Spinal cord (tissue), 9 donors: ENCODE measurements at regions not wholly inside any gene's neighbourhood (a gene's known extent, or its start where the extent isn't known, plus 50 kb on each side); places are given as distances from the start of the nearest gene placed in this dataset.
A peak's percentile ranks its signal among the peaks of the same experiment; 100 is the strongest.

ENCODE experiments used
- DNase-seq, 6 donors: peaks; one replicate each; pipeline versions ENCODE4 v3.0.0 to v3.0.0-alpha.2; 2013 to 2015; ENCODE audit warnings: low spot score in 6 of 6, low read depth in 4 of 6
- H3K27ac ChIP-seq: one replicate; pipeline ENCODE4 v1.5.1; 2013; ENCODE audit warnings: low read depth, low read length, control low read depth
- H3K27me3 ChIP-seq: one replicate; pipeline ENCODE4 v1.6.1; 2013; ENCODE audit warnings: low read length; ENCODE audit not compliant: control insufficient read depth, insufficient read depth
- H3K36me3 ChIP-seq: one replicate; pipeline ENCODE4 v1.6.1; 2013; ENCODE audit warnings: low read length; ENCODE audit not compliant: control insufficient read depth, insufficient read depth
- H3K4me1 ChIP-seq: one replicate; pipeline ENCODE4 v1.6.1; 2013; ENCODE audit warnings: low read length; ENCODE audit not compliant: control insufficient read depth, insufficient read depth
- H3K4me3 ChIP-seq: one replicate; pipeline ENCODE4 v1.5.1; 2013; ENCODE audit warnings: low read depth, low read length, control low read depth
- H3K9me3 ChIP-seq: one replicate; pipeline ENCODE4 v1.6.1; 2013; ENCODE audit warnings: low read length; ENCODE audit not compliant: control insufficient read depth, insufficient read depth
- WGBS: methylation state at CpG from one replicate; pipeline ENCODE4 v1.1.5; 2013; ENCODE audit warnings: missing lambda C conversion rate; ENCODE audit not compliant: insufficient coverage; 5-methylcytosine and 5-hydroxymethylcytosine counted together
- donor health status: healthy.

DNA sequence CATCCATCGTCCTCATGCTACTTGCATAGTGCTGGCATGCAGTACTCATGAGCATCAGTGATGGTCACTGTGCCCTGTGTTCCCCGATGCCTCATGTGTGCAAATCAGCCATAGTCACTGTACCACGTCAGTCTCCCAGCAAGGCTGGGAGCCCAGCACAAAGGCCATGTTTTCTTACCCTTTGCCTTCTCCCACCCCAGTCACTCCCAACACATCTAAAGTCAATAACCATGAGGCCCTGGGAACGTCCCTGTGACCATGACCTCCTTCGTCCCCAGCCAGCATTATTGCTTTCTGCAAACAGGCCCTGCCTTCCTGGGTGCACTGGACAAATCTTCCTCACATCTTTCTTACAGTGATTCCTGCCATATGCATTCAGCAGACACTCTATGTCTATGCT, 406.1 kb downstream of the ICE1 start:
- Histone ChIP-seq H3K36me3 (no peaks in the 10 kb centered on the region), H3K4me1 (no peaks in the 10 kb centered on the region), H3K4me3 (no peak overlapping the region), H3K9me3 (no peaks in the 10 kb centered on the region), H3K27me3 (no peaks in the 10 kb centered on the region), H3K27ac (no peak overlapping the region)
- DNase-seq: no peak
- WGBS: 82% methylated on average over 5 of the region's 5 CpGs

DNA sequence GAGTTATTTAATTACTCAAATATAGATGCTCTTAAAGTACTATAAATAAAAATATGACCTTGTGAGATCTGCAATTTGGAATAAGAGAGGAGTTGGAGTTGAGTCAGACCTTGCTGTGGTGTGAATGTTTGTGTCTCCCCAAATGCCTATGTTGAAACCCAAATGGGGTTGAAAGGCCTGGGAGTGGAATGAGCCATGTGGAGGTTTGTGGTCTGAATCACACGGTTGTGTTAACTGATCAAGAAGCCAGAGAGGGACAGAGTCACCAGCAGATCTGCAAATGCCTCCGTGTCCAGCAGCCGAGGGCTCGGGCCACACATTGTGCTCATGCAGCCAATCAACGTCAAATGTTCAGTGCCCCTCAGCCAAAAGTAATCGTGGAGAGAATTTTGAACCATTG, 404.4 kb downstream of the ICE1 start:
- WGBS: 85% methylated on average over 6 of the region's 6 CpGs
- no peak for DNase-seq
- Histone ChIP-seq H3K27ac (no peak overlapping the region), H3K4me3 (no peak overlapping the region), H3K9me3 (no peaks in the 10 kb centered on the region), H3K36me3 (no peaks in the 10 kb centered on the region), H3K4me1 (no peaks in the 10 kb centered on the region), H3K27me3 (no peaks in the 10 kb centered on the region)

DNA sequence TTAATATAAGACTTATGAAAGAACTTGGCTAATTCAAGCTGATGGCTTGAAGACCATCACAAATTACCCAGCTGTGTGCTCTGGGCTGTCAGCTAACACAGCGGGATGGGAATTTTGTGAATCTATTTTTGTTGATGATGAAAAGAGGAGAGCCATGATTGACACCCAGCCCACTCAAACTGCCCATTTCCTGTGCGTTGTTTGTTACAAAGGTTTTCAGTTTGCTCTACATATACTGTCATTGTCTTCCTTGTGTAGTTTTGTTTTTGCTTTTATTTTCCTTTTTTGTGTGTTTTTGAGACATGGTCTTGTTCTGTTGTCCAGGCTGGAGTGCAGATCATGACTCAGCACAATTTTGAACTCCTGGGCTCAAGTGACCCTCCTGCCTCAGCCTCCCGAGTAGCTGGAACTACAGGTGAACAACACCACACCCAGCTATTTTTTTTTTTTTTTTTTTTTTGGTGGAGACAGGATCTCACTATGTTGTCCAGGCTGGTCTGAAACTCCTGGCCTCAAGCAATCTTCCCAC, 400.3 kb downstream of the ICE1 start:
- no peak overlapping the region for H3K4me3 ChIP-seq
- no peak for DNase-seq
- no CpG with 5 or more reads among the region's 3 CpGs for WGBS
- no peaks in the 10 kb centered on the region for H3K27me3 ChIP-seq
- H3K4me1 ChIP-seq: no peaks in the 10 kb centered on the region
- no peaks in the 10 kb centered on the region for H3K36me3 ChIP-seq
- no peak overlapping the region for H3K27ac ChIP-seq
- no peaks in the 10 kb centered on the region for H3K9me3 ChIP-seq

DNA sequence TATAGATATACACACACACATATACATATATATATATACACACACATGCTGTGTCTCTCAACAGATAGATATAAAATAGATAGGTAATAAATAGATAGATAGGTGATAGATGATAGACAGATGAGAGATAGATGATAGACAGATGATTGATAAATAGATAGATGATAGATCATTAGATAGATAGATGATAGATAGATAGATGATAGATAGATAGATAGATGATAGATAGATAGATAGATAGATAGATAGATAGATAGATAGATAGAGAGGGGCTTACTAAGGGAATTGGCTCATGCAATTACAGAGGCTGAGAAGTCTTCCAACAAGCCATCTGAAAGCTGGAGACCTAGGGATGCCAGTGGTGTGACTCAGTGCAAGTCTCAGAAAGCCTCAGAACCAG, 394.5 kb downstream of the ICE1 start:
- Histone ChIP-seq H3K27ac (no peak overlapping the region), H3K4me1 (no peaks in the 10 kb centered on the region), H3K27me3 (no peaks in the 10 kb centered on the region), H3K36me3 (no peaks in the 10 kb centered on the region), H3K9me3 (no peaks in the 10 kb centered on the region), H3K4me3 (no peak overlapping the region)
- DNase-seq: no peak

DNA sequence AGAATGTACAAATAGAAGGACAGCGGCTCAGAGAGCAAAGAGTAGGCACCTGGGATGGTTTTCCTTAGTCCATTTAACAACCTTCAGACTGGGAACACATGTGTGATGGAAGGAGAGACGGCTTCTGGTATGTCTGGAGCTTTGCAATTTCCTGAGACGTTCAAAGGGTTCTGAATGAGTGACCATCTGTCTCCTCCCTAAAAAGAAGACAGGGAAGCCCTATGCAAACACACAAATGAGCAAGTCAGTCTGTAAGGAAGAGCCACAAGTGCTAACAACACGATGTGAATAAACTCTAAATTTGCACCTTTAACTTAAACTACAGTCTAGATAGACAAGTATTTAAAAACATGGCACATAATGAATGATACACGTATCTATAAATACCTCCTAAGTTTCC, 391.0 kb downstream of the ICE1 start:
- Histone ChIP-seq H3K4me3 (no peak overlapping the region), H3K4me1 (no peaks in the 10 kb centered on the region), H3K27ac (no peak overlapping the region), H3K36me3 (no peaks in the 10 kb centered on the region), H3K9me3 (no peaks in the 10 kb centered on the region), H3K27me3 (no peaks in the 10 kb centered on the region)
- peak in 1 of 6 donors; percentile 47 for DNase-seq
- no CpG with 5 or more reads among the region's 5 CpGs for WGBS

DNA sequence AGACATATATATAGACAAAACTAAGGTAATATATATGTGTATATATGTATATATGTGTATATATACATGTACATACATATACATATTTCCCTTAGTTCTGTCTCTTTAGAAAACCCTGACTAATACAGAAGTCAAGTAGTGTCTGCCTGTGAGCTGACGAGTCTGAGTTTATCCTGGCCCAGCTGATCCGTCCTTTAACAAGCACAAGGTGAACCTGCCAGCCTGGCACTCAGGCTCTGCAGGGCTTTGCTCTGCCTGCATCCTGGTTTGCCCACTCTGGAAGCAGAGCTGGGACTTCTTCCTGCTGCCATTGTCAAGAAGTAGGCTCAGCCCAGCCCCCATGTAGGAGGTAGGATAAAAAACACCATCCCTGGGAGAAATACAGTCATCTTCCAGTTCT, 388.0 kb downstream of the ICE1 start:
- DNase-seq: no peak
- H3K9me3 ChIP-seq: no peaks in the 10 kb centered on the region
- no peaks in the 10 kb centered on the region for H3K4me1 ChIP-seq
- no peaks in the 10 kb centered on the region for H3K27me3 ChIP-seq
- no peaks in the 10 kb centered on the region for H3K36me3 ChIP-seq
- 94% methylated on average over 2 of the region's 2 CpGs for WGBS
- H3K4me3 ChIP-seq: no peak overlapping the region
- H3K27ac ChIP-seq: no peak overlapping the region

DNA sequence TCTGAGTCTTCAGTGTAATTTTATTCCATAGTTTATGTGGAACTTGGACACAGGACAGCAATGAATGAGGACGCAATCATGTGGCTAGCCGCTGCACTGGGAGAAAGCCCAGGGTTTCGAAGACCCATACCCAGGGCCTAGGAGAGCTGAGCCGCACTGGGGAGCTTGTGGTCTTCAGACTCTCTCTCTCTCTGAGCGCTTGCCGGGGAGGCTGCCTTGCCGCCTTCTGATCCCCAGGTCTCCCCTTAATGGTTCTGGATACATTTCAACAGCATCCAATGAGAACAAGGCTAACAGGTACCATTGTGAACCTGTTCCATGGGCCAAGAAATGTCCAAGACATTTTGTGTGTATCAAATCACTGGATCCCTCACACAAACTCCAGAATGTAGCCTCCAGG, 383.4 kb downstream of the ICE1 start:
- H3K27ac ChIP-seq: no peak overlapping the region
- no peaks in the 10 kb centered on the region for H3K27me3 ChIP-seq
- 92% methylated on average over 7 of the region's 7 CpGs for WGBS
- no peak overlapping the region for H3K4me3 ChIP-seq
- no peak for DNase-seq
- no peaks in the 10 kb centered on the region for H3K36me3 ChIP-seq
- peaks cover 6% of the 10 kb centered on the region for H3K4me1 ChIP-seq
- no peaks in the 10 kb centered on the region for H3K9me3 ChIP-seq

DNA sequence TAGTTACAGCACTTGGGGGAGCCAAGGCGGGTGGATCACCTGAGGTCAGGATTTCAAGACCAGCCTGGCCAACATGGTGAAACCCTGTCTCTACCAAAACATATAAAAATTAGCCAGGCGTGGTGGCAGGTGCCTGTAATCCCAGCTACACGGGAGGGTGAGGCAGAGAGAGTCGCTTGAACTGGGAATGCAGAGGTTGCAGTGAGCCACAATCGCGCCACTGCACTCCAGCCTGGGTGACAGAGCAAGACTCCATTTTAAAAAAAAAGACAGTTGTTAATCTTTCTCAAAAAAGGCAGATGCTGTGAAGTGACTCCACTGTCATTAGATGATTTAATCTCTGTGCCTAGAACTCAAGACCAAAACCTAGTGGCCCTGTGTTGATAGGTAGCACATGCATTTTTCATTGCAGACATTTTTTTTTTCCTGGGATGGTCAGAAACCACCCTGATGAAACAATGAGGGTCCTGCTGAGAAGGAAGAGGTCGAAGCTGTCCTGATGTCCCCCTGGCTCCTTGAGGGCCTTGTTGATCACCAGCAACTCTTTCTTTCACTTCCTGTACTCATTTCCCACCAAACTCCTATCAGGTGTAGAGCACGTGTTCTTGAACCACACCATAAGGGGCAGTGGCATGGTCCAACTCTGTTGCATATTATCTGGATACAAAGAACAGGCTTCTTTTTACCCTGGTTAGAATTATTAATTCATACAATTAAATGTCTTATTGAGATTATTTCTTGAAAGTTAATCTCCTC, 382.2 kb downstream of the ICE1 start:
- Histone ChIP-seq H3K4me1 (peaks cover 8% of the 10 kb centered on the region), H3K9me3 (no peaks in the 10 kb centered on the region), H3K36me3 (no peaks in the 10 kb centered on the region), H3K27me3 (no peaks in the 10 kb centered on the region), H3K4me3 (no peak overlapping the region), H3K27ac (no peak overlapping the region)
- WGBS: 97% methylated on average over 5 of the region's 8 CpGs
- no peak for DNase-seq

DNA sequence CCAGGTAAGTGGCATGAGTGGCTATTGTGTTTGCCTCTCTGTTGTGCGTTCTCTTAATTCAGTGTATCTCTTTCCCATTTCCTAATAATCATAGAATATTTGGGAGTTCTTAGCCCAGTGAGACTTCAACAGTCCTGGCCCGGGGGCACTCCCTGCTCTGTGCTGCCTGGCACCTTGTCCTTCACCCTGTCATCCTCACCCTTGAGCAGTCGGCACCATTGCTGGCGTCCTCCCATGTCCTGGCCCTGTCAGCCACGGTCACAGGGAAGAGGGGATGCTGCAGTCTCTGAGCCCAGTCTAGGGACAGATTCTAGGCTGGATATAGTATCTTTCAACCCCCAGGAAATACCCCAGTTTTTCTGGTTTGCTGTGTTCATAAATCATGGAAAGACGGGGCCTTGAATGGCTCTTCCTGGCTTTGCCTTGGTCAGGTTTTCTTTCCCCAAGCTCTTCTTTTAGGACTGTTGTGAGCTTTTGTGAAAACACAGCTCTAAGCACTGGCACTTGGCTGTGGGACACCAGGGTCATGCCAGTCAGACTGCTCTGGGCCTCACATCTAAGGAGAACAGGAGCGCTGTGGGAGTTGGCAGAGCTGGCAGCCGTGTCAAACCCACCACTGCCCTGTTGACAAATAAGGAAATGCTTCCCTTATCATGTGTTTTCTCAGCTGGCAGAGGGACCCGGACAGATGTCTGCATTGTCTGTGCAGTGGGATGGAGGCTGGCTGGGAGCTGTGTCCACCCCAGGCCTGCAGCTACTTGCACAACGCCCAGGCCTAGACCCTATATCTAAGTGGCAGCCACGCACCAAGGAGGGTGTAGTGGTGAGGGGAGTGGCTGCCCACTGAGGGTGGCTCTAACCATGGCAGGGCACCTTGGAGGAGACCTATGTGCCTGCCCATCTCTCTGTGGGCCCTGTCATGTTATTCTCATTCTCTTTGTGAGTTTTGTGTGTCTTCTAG, 378.6 kb downstream of the ICE1 start:
- Histone ChIP-seq H3K27me3 (no peaks in the 10 kb centered on the region), H3K9me3 (no peaks in the 10 kb centered on the region), H3K36me3 (no peaks in the 10 kb centered on the region), H3K4me1 (peaks cover 8% of the 10 kb centered on the region), H3K4me3 (no peak overlapping the region), H3K27ac (no peak overlapping the region)
- DNase-seq: peak in 1 of 6 donors; percentile 26
- 77% methylated on average over 6 of the region's 11 CpGs for WGBS
